ENCODE measurements at regions not wholly inside any gene's neighbourhood (a gene's known extent, or its start where the extent isn't known, plus 50 kb on each side); places are given as distances from the start of the nearest gene placed in this dataset.

DNA sequence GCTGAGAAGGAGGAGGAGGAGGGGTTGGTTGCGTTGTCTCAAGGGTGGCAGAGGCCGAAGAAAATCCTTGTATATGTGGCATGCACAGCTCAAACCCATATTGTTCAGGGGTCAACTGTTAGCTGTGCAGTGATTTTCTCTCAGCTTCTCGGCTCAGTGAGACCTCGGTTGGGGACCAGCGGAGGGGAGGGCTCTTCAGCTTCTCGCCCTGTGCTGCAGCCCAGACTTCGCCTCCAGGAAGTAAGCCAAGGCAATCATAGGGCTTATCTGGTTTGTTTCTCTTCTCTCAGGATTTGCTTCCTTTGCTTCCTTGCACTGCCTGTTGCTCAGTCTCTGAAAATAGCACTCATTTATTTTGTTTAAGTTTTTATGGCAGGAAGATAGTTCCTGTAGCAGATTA is 85.5 kb downstream of the SOWAHC start:
- TF ChIP-seq, protein P1, sequence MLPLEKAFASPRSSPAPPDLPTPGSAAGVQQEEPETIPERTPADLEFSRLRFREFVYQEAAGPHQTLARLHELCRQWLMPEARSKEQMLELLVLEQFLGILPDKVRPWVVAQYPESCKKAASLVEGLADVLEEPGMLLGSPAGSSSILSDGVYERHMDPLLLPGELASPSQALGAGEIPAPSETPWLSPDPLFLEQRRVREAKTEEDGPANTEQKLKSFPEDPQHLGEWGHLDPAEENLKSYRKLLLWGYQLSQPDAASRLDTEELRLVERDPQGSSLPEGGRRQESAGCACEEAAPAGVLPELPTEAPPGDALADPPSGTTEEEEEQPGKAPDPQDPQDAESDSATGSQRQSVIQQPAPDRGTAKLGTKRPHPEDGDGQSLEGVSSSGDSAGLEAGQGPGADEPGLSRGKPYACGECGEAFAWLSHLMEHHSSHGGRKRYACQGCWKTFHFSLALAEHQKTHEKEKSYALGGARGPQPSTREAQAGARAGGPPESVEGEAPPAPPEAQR (CRISPR knock-in tag; IDR thresholded peaks at IDR 0.05), result no peak
- TF ChIP-seq HMGA2 (CRISPR knock-in tag; IDR thresholded peaks at IDR 0.05) (no peak), ZNF121 (CRISPR knock-in tag; IDR thresholded peaks at IDR 0.05) (no peak)
- TF ChIP-seq, protein P2, sequence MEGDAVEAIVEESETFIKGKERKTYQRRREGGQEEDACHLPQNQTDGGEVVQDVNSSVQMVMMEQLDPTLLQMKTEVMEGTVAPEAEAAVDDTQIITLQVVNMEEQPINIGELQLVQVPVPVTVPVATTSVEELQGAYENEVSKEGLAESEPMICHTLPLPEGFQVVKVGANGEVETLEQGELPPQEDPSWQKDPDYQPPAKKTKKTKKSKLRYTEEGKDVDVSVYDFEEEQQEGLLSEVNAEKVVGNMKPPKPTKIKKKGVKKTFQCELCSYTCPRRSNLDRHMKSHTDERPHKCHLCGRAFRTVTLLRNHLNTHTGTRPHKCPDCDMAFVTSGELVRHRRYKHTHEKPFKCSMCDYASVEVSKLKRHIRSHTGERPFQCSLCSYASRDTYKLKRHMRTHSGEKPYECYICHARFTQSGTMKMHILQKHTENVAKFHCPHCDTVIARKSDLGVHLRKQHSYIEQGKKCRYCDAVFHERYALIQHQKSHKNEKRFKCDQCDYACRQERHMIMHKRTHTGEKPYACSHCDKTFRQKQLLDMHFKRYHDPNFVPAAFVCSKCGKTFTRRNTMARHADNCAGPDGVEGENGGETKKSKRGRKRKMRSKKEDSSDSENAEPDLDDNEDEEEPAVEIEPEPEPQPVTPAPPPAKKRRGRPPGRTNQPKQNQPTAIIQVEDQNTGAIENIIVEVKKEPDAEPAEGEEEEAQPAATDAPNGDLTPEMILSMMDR (IDR thresholded peaks at IDR 0.05), result no peak
